ENCODE measurements at regions not wholly inside any gene's neighbourhood (a gene's known extent, or its start where the extent isn't known, plus 50 kb on each side); places are given as distances from the start of the nearest gene placed in this dataset.
"Not testable (repeated sequence)": the region's sequence is repeated elsewhere in the genome, so short reads cannot be mapped to it uniquely, and the experiment has no call there.

DNA sequence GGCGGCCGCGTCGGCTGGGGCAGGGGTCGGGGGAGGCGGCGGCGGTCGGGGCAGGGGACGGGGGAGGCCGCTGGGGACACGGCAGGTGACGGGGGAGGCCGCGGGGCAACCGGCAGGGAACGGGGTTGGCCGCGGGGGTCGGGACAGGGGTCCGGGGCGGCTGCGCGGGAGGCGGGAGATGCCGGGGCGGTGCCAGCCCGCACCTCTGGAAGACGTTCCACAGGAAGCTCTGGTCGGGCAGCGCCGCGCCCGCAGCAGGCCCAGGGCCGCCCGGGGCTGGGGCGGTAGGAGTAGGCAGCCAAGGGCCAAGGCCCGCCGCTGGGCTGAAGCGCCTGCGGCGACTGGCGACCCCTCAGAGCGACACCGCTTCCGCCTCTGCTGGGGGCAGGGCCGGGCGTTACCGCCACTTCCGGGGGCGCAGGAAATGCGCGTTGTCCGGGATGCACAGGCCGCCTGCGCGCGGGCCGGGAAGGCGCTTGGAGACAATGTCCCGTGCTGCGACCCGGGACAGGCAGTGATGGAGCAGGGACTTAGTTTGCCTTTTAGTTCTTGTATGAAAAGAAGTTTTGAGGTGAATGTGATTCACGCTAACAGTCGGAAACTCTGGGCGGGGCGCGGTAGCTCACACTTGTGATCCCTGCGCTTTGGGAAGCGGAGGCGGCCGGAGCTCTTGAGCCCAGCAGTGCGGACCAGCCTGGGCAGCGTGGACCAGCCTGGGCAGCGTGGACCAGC lies 110.0 kb upstream of the LPCAT1 start:
- peak; percentile 92 for DNase-seq

DNA sequence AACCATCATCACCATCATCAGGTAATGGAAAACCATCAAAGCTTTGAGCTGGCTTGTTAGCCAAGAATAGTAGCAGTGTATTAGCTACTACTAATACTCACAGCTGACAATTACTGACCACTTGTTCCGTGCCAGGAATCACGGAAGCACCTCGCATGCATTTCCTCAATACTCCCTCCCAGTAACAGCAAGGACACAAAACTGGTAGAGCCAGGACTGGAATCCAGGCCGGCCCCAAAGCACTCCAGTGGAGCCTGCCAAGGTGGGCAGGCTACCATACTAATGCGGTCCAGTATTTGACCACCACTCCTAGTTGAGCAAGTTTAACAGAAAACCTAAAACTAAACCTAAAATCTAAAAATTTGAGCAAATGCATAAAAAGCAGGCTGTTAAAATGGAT lies 107.2 kb upstream of the LPCAT1 start:
- not testable (repeated sequence) for DNase-seq

DNA sequence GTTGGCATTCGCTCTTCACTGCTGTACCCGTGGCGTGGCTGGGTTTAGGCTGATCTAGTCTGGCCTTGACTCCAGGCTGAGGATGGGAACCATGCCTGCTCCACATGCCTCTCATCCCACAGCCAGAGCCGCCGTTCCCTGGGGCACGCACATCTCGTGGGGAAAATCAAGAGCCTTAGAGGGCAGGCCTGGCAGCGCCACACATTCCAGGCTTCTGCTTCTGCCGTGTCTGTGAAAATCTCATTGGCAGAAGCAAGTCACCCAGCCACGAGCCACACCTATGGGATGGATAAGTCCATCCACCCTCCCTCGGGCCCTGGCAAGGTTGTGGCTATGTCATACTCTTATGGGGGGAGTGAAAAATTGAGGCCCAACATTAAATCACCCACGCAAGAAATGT lies 102.6 kb upstream of the LPCAT1 start:
- DNase-seq, result not testable (repeated sequence)

DNA sequence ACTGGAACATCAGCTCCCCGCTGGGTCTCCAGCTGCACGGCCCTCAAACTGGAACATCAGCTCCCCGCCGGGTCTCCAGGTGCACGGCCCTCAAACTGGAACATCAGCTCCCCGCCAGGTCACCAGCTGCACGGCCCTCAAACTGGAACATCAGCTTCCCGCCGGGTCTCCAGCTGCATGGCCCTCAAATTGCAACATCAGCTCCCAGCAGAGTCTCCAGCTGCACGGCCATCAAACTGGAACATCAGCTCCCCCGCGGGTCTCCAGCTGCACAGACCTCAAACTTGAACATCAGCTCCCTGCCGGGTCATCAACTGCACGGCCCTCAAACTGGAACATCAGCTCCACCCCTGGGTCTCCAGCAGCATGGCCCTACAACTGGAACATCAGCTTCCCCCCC lies 95.8 kb upstream of the LPCAT1 start:
- not testable (repeated sequence) for DNase-seq

DNA sequence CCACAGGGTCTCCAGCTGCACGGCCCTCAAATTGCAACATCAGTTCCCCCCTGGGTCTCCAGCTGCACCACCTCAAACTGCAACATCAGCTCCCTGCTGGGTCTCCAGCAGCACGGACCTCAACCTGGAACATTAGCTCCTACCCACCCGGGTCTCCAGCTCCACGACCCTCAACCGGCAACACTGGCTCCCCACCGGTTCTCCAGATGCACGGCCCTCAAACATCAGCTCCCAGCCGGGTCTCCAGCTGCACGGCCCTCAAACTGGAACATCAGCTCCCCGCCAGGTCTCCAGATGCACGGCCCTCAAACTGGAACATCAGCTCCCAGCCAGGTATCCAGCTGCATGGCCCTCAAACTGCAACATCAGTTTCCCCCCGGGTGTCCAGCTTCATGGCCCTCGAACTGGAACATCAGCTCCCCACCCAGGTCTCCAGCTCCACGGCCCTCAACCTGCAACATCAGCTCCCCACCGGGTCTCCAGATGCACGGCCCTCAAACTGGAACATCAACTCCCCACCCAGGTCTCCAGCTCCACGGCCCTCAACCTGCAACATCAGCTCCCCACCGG lies 94.6 kb upstream of the LPCAT1 start:
- DNase-seq, result not testable (repeated sequence)

DNA sequence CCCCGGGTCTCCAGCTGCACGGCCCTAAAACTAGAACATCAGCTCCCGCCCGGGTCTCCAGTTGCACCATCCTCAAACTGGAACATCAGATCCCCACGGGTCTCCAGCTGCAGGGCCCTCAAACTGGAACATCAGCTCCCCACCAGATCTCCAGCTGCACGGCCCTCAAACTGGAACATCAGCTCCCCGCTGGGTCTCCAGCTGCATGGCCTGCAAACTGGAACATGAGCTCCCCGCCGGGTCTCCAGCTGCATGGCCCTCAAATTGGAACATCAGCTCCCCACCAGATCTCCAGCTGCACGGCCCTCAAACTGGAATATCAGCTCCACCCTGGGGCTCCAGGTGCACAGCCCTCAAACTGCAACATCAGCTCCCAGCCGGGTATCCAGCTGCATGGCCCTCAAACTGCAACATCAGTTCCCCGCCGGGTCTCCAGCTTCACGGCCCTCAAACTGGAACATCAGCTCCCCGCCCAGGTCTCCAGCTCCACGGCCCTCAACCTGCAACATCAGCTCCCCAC lies 93.5 kb upstream of the LPCAT1 start:
- not testable (repeated sequence) for DNase-seq

DNA sequence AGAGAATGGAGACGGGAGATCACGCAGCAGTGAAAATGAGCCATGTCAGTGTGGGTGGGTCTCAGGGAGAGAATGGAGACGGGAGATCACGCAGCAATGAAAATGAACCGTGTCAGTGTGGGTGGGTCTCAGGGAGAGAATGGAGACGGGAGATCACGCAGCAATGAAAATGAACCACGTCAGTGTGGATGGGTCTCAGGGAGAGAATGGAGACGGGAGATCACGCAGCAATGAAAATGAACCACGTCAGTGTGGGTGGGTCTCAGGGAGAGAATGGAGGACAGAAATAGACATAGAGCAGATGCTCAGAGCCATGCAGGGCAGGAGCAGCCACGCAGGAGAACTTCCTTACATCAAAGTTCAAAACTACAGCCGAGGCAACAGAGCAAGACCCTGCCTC lies 89.8 kb upstream of the LPCAT1 start:
- DNase-seq, result not testable (repeated sequence)

DNA sequence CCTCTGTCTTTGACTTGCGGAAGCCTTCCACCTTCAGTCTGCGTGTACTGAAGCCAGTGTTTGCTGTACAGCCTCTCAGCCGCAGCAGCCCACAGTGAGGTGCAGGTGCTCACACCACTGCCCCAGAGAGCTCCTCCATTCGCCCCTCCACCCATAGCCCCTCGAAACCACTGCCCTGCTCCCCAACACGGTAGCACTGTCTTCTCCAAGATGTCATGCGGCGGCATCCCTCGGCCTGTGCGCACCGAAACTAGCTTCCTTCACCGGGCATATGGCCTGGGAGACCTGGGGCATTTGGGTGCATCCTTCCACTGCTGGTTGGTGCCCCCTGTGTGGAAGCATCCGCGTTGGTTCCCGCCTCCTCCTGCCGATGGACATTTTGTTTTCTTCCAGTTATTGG lies 86.8 kb upstream of the LPCAT1 start:
- DNase-seq, result not testable (repeated sequence)

DNA sequence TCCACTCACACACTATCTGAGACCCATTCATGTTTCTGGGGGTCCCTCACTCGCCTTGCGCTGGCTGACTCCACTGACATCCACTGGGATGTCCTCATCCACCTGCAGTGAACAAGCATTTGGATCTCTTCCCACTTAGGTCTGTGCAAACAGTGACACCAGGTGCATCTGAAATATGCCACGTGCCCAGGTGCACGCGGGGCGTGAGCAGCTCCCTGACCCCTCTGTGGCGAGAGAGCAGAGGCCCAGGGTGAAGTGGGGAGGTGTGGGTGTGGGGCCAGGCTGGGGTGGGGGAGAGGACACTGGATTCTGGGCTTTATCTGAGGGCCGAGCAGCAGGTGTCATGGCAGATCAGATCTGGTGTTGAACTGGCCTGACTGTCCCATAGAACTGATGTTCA lies 85.4 kb upstream of the LPCAT1 start:
- DNase-seq, result not testable (repeated sequence)

DNA sequence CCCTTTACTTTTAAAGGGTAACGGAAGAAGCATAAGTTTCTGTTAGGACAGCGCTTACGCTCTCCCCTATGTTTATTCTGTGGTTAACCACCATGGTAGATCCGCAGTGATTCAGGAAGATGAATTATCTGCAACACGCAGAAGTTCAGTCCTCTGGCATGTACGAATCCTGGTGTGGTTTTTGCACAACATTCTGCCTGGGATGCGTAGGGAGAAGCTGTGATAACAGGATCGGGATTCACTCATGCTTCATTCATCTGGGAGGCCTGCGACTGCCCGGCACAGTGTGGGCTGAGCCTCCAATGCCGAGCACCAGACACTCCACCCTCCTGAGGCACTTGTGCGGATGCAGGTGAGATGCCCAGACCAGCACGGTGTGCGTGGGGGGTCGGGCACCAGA lies 84.6 kb upstream of the LPCAT1 start:
- not testable (repeated sequence) for DNase-seq

DNA sequence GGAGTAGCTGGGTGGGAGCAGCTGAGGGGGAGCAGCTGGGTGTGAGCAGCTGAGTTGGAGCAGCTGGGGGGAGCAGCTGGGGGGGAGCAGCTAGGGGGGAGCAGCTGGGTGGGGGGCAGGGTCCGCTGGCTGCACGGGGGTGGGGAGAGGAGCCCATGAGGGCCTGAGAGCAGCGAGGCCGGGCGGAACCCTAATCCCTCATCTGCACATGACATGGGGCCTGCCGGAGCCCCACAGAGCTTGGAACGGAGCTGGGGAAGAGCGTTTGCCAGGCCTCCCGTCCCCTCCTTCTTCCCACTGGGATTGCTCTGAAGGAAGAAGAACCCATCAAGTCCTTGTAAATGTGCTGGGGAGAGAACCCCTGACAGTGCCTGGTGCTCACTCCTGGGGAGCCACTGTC lies 83.2 kb upstream of the LPCAT1 start:
- not testable (repeated sequence) for DNase-seq

DNA sequence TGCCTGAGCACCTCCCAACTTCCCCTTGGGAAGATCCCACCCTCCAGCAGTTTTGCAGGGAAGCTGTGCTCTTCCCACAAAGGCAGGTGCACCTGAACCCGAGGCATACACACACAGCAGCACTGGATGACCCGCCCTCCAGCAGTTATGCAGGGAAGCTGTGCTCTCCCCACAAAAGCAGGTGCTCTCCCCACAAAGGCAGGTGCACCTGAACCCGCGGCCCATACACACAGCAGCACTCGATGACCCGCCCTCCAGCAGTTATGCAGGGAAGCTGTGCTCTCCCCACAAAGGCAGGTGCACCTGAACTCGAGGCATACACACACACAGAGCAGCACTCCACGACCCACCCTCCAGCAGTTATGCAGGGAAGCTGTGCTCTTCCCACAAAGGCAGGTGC lies 80.2 kb upstream of the LPCAT1 start:
- DNase-seq, result not testable (repeated sequence)

DNA sequence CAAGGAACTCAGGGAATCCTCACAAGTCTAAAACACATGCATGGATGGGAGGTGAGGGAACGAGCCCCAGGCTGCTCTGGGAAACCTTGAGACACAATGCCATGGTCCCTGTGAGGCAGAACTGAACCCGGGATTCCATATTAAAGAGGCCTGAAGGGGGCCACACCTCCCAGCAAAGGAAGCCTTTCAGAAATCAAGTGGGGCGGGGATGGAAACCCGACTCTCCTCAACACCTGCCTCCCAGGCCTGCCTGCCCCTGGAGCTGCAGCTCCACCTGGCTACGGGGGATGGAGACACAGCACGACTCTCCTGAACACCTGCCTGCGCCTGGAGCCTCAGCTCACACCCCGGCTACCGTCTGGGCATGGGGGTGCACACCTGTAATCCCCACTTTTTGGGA lies 77.8 kb upstream of the LPCAT1 start:
- peak; percentile 72 for DNase-seq

DNA sequence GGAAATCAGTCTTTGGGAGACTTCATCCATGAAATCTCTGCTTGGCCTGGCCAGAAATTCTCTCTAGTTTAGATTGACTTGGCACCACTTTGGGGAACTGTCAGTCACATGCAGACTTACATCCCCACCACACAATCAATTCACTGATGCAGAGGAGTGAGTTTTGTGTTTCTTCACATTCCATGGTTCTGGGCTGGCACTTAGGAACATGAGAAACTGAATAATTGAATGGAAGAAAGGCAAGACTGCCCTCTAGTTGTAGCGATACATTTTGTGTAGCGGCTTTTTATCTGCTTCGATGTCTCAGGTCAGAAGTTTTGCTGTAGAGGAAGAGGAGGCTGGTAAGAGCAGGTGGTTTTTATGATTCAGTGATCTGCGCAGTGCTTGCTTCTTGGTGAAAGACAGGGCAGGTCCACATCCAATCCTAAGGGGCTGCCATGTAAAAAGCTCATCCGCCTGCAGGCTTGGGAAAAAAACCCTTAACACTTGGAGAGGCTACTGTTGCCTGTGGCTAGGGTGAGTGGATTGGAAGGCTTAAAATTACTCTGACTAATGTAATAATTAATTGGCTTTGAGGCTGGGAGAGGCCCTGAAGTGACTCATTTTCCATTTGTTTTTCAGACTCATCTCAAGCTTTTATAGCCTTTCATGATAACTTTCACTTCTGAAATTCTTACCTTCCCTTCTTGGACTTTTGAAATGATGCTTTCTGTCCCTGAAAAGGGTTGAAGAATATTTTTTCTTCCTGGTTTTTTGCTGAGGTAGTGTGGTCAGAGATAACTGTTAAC lies 75.4 kb upstream of the LPCAT1 start:
- not testable (repeated sequence) for DNase-seq

DNA sequence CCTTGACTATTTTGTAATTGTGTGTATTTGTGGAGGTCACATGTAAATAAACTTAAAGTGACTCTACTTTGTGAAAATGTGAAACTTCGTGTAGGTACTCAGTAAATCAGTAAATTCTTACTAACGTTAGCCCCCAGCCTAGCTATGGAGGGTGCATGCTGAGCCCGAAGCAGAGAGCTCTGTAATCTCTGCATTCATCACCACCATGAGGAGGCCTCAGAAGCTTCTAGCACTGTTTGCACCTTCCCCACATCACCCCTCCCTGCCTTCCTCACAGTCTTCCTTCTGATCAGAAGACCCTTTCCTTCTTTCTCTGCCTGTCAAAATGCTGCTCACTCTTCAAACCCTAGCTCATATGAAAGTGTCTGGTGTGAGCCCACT lies 73.3 kb upstream of the LPCAT1 start:
- DNase-seq, result not testable (repeated sequence)

DNA sequence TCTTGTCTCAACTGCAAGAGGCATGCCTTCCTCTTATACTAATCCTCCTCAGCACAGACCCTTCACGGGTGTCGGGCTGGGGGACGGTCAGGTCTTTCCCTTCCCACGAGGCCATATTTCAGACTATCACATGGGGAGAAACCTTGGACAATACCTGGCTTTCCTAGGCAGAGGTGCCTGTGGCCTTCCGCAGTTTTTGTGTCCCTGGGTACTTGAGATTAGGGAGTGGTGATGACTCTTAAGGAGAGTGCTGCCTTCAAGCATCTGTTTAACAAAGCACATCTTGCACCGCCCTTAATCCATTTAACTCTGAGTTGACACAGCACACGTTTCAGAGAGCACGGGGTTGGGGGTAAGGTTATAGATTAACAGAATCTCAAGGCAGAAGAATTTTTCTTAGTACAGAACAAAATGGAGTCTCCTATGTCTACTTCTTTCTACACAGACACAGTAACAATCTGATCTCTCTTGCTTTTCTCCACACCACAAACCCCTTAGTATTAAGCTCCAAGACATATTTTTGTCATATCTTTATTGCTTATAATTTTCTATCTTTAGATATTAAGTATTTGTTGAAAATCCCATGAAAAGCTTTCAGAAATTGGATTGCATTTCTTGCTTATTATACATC lies 72.8 kb upstream of the LPCAT1 start:
- not testable (repeated sequence) for DNase-seq

DNA sequence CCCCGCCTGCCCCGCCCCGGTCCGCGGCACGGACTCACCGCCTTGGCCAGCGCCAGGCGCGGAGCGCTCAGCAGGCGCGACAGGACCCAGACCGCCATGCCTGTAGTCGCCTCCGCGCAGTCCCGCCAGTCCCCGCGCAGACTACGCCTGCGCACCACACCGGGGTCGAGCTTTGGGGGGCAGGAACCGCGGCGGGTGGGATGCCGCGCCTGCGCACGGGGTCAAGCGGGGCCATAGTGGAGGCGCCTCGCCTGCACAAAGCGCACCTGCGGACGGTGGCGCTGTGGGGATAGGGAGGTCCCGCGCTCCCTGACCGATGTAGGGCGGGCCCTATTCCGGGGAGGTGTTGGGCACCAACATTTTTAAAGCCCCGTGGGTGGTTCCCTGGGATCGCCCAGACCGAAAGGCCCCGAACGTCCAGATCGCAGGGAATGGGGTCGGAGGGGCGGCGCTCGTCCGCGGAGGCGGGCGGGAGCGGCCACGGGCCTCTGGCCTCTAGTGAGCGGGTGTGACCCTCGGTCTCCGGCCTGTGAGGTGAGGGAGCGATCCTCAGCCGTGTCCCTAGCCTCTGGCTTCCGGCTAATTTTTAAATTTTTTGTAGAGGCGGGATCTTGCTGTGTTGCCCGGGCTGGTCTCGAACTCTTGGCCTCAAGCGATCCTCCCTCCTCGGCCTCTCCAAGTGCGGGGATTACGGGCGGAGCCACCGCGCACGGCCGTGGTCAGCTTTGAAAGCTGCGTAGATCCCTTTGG lies 70.8 kb upstream of the LPCAT1 start:
- DNase-seq, result peak; percentile 96

DNA sequence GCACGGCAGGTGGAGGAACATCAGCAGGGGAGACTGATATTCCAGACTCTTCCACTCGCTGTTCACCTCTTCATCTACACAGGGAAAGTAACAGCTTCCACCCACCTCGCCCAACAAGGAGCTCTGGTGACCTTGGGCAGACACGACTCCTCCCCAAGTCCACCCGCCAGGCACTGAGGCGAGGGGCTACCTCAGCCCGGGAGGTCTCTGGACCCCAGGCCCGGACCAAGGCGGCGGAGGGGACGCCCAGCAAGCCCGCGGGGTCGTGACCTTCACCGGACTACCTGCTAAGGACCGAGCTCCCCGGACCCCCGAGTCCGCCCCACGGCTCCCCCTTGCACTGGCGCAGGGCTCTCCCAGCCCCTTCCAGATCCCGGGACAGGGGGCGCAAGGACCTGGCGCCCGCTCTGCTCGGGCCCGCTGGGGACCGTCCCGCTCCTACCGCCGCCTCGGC lies 70.2 kb upstream of the LPCAT1 start:
- no peak for DNase-seq

DNA sequence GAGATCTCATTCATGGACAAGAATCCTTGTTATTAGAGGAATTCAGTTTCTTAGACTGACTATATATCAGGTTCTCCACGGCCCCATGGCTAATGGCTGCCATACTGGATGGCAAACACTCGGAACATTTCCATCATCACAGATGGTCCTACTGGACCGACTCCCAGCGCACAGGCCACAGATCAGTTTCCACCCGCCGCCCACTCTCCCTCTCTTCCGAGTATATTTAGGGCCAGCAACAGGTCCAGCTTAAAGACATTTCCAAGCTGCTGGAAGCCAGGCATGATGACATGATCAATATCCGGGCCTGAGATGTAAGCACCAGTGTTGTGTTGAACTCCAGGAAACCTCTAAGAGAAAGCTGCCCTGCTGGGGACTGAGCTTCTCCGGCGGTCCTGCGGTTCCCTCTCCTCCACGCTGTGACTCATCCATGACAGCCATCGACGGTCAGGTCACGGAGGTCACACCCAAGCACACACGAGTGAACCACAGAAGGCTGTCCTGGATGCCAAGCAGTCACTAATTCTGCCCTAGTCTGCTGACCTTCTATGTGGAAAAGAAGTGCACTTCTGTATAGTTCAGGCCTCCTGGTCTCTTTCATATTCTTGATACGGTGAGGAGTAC lies 64.4 kb upstream of the LPCAT1 start:
- DNase-seq, result not testable (repeated sequence)

DNA sequence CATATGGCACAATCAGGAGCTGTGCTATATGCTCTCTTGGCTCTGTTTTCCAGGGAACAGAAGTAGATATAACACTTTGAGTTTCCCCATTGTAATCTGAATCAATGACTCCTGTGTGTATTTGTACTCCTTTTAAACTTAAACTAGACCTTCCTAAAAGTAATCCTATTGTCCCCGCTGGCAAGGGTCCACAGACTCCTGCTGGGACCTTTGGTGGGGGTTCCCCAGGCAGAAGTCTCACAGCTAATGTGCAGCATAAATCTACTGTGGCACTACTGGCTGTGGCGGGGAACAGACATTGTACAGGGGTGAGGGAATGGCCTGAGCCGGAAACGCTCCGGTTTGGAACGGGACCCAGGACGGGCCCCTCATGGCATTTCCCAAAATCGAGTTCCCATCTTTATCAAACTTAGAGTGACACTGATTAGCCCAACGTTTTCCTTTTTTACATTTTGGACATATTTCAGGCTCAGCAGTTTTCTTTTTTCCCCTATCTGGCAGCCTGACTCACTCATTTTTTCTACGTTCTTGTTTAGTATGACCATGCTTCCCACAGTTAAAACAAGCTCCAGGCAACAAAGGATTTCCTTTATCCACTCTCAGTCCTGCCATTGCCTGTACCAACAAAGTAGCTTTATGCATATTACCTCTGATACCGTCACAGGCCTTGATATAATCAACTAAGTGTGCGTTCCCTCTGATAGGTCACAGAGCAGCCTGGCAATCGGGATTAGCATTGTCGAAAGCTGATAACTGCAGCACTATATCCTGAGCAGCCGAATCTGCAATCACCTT lies 59.5 kb upstream of the LPCAT1 start:
- not testable (repeated sequence) for DNase-seq

DNA sequence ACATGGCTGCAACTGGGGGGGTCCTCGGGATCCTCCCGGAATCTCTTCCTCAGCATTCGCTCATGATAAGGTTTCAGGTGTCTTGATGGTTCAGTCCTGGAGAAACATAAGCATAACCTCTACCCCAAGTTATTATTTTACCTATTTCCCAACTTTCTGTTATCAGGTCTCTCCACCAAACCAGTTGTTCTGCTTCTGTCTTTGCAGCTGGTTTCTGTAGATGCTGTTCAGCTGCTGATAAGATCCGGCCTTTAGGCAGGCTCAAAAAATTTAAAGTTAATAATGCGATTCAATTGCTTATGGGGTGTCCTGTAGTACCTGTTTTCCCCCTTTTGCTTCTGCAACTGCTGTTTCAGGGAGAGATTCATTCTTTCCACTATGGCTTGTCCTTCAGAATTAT lies 55.6 kb upstream of the LPCAT1 start:
- not testable (repeated sequence) for DNase-seq

All from islet precursor cell (in vitro differentiated cells).